Stimulated activated naive CD8-positive, alpha-beta T cell treated with anti-CD3 and anti-CD28 coated beads, Interleukin-15, Interleukin-2, amounts not matched to agents 100 U/mL and 50 U/mL, for 24 hours (primary cell): ENCODE measurements at regions not wholly inside any gene's neighbourhood (a gene's known extent, or its start where the extent isn't known, plus 50 kb on each side); places are given as distances from the start of the nearest gene placed in this dataset.

ENCODE experiments used
- ATAC-seq: fragments of 150-1000 bp; cut with Tn5 transposase; one replicate; pipeline ENCODE4 v1.10.0; 2021
- DNase-seq: peaks from one replicate; pipeline ENCODE4 v3.0.0; 2021

DNA sequence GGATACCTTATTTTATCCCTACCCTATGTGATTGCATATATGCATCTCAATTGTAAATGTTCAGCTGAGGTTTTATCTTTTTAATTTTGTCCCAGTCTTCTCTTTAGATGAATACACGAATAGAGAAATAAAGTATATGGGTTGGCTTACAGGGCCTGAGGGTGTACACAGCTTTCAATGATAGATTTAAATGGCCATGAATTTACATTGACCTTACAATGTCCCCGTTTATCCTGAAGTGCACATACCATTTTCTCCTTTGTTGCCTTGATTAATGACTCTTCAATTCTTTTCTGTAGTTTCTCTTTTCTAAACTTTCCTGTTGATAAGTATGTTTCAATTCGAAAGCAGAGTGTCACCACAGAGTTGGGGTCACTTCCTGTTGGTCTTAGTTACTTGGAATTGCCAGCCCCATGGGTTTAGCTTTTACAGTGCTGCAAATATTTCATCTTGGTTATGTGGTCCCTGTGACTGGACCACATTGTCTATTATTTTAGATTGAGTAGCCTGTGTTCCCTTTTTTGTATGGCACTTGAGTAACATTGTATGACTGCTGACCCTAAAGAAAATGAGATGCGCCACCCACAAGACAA, 1616.3 kb upstream of the ACVR2A start:
- ATAC-seq (no peak), DNase-seq (no peak)

DNA sequence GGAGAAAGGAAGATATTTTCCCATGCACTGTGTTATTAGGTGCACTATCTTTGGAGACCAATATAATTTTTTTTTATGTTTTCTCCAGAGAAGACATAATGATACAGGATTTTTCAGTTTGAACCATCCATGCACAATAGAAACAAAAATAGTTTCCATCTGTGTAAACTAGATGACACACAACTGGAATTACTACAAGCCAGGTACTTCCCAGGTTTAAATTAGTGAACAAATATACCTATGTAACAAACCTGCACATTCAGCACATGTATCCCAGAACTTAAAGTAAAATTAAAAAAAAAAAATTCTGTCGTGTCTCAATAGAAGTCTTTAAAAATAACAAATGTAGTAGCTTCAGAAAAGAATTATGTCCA, 1616.8 kb upstream of the ACVR2A start:
- ATAC-seq (no peak), DNase-seq (no peak)

DNA sequence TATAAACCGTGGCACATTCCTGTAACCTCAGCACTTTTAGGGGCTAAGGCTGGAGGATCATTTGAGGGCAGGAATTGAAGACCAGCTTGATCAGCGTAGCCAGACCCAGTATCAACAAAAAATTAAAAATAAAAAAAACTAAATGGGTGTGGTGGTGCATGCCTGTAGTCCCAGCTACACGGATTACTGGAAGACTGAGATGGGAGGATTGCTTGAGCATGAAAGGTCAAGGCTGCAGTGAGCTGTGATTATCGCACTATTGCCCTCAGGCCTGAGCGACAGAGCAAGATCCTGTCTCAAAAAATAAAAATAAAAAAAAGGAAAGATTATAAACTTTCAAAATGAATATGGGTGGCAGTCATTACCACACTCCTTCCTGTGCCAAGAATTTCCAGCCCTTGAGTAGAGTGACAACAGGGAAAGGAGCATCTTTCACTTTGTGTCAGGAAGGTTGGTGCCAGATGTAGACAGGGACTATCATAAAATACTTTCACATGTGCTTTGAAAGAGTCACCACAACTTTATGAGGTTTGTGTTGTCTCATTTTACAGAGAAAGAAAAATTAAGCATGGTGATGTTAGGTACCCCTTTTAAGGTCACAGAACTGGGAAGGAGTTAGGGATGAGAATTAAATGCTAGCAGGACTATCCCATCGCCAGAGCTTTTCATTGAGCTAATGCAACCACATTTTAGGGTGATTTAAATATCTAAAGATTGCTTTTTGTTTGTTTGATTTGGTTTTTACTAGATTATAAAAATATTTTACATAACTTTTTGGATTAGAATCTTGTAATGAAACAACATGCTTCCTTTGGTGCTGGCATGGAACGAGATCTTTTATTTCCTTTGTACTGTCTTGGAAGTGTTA, 1617.4 kb upstream of the ACVR2A start:
- ATAC-seq, result no peak

DNA sequence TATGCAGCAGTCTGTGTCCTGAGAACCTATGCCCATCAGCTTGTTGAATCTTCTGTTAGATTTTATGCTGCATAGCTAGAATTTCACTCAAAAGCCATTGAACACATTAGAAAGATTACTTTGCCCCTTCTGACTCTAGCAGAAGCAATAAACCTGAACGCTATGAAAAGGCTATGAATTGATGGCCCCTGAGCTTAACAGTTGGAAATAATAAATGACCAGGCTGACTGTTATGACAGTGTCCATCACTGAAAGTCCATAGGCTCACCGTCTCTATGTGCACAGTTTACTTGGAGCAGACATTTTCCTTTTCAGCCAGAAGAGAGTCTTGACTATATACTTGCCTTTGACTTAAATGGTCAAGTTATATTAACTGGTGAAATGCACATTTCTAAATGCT, 1618.8 kb upstream of the ACVR2A start:
- DNase-seq (no peak), ATAC-seq (no peak)

More for the DNA sequence above, 1617.4 kb upstream of the ACVR2A start:
- DNase-seq, result no peak

DNA sequence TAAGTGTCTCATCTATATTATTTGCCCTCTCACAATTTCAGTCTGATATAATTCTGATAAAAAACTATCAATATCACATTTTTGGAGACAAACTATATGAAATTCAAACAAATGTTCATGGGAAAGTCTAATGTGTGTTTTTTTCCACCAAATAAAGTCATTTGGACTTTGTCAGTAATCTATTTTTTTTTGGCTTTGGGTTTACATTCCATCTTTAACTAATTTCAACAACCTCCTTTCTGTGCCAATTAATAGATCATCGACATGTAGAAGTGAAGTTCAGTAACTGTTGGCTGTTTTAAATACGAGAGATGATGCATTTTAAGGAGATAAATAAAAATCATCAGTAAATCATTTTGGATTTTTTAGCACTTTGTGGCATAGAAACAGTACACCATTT, 1623.0 kb upstream of the ACVR2A start:
- no peak for ATAC-seq
- no peak for DNase-seq

DNA sequence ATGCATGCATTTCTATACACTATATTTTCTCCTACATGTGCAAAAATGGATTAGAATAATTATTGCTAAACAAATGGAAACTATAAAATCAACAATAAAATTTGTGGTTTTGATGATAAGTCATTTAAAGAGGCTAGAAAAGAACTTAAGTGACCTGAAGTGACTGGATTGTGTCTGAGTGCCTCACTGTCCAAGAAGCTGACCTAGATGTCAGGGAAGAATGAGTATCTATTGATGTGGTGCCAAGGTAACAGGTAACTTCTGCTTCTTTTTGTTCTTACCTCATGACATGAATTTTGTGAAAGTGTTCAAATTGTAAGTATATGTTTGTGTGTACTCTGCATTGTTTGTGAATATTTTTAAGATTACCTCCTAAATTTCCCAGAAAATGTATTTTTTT, 1623.9 kb upstream of the ACVR2A start:
- no peak for DNase-seq
- no peak for ATAC-seq

DNA sequence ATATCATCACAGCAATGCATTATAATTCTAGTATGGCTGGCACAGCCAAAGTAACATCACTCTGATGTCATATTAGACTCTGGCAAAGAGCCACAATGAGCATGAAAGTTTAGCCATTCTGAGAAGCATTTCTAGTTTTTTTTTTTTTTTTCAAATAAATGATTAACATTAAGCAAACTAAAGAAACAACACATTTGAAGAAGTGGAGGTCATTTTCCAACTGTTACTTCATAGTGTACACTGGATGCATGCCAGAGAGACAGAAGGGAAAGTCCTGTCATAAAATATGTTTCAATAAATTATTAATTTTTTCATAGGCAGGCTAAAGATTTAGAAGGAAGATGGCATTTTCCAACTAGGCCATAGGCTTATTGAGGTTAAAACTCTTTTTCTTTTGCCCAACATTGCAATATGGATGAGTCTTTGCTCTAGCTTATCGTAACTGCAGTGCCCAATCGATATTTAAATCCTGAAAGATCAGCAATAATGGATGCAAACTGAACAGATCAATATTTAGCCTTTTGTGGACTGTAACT, 1630.4 kb upstream of the ACVR2A start:
- no peak for DNase-seq
- no peak for ATAC-seq

DNA sequence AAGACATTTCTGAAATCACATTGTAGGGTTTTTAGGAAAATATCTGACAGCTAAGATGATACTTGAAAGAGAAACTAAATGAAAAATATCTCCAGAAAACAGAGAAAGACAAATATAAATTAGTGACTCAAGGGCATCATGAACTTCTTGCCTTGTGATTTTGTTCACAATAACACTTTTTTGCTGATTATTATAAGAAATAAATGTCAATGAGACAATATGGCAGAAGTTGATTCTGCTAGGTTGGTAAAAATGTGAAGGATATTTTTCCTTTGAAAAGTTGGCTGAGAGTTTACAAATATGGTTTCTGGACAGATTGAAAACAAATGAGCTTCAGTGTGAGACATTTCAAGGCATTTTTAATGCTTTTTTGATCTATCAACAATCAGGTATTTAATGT, 1631.2 kb upstream of the ACVR2A start:
- no peak for ATAC-seq
- DNase-seq, result no peak

DNA sequence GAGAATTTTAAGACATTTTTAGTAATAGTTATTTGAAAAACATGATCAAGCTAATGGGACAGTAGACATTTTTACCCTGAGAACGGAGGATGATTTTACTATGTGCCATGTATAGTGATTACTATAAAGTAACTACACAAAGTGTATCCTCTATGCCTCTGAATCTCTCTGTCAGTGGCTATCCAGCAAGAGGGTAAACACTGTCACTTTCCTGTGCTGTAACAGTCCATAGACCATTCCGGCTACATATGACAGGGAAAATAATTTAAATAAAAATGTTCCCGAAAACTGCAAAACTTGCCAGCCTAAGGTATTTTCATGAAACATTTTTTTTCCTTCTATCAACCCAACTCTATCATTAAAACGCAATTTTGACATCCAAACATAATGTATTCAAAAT, 1632.2 kb upstream of the ACVR2A start:
- ATAC-seq (no peak), DNase-seq (no peak)

DNA sequence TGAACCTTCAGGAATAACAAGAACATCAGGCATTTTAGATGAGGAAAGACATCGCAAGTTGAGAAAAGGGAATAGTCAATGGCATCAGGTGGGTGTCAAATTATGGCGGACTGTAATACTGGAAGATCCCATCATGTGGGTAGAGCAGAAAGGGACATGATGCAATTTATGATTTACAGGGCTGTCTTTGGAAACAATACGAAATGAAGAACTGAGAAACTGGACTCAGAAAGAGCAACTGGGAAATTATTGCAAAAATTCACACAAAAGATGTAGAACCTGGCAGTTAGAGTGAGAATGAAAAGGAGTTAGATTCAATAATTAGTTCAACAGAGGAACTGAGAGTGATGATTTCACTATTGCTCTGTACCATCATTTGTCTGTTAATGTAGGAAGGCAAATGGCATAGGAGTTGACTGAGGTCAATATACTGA, 1635.0 kb upstream of the ACVR2A start:
- no peak for ATAC-seq
- no peak for DNase-seq

DNA sequence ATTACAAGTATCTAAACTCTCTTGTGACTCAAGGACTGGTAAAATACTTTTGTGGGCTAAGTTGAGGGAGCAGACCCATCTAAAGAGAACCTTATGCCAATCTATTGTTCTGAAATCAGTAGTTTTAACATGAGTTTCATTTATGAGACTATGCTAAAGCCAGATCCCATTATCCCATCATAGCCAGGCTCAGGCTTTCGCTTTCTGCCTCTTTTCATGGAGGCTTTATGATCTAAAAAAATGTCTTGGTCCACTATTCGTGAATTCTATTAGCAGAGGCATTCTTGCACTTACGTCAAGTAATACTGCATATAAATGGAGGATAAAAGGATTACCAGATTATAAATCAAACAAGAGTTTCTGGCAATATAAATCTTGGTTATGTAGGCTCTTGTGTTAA, 1636.9 kb upstream of the ACVR2A start:
- ATAC-seq, result no peak
- no peak for DNase-seq

DNA sequence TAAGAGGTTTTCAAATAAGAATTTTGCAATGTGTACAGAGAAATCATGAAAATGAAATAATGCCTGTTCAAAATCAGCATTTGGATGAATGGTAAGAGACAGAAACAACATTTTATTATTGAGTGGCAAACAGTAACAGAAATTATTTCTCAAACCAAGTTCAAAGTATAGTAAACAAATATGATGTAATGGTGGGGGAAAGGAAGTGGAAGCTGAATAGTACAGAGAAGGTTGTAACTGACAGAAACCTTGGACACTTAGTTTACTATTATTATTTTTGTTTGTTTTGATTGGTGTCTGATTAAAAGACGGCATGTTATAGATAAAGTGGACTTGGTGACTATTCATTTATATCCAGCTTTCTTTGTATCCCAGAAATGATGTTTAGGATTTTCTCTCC, 1637.4 kb upstream of the ACVR2A start:
- ATAC-seq (no peak), DNase-seq (no peak)

DNA sequence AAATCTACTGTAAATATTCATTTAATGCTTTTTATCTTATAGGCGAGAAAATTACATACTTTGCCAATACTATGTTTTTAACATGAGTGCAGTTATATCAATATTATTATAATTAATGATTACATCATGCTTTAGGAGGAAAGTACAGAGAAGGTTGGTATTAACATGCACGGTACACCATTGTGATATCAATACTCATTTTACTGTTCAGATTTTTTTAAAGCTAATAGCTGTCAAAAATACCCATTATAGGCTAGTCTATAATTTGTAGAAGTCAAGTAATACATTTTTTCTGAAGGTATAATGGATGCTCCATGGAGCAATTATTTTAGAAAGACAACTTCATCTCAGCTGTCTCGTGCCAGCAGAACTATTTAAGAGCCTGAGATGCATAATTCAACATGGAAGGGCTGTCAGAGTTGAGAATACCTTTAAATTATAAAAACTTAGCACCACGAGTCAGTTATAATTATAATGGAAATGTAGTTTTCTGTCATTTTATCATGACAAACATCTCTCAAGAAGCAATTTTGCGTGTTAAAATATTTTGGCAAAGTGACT, 1641.7 kb upstream of the ACVR2A start:
- no peak for ATAC-seq
- no peak for DNase-seq

DNA sequence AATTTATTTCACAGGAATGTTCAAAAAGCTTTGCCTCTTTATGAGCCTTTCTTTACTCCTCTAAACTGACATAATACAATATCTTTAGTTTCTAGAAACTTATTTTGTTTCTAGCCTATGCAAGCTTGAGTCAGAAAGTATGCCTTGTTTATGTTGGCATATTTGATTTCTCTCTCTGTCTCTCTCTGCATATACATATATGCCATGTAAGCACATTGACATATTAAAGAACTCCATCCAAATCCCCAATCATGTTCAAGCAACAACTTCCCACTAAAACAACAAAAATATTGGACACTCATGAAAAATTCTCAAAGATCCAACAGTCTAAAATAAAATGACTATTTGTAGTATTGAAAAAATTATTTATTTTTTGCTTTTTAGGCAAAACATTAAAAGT, 1651.2 kb upstream of the ACVR2A start:
- DNase-seq (no peak), ATAC-seq (no peak)

DNA sequence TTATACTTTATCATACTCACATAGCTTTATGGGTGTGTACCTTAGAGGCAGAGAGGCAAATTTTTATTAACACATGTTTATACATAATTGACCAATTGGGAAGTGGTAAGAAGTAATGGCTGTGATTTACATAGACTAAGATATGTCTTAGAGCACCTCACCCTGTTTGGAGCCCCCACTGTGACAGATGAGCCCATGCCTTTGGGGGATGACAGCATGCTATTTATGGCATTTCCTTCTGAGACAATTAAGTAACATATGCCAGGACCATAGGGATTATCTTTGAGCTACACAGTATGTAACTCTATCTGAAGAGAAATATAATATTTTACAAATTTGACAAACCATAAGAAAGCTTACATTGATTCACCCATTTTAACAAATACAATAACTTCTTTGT, 1655.3 kb upstream of the ACVR2A start:
- DNase-seq, result no peak
- no peak for ATAC-seq

DNA sequence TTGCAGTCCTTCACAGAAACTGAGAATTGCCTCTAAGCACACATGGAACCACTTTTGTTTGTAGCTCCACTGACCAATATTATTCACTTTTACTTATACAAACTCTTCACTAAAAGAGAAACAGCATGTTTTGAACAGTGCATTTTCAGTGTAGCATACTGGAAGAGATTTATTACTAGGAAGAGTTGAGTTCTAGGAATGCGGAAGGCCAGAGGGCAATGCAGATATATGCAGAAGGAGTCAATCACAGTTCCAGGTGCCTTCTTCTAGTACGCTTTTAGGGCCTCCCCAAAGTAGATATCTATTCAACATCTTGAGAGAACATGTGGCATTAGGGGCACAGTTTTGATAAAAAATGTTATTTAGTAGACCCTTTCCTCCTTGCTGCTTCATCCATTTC, 1654.0 kb upstream of the ZEB2 start:
- DNase-seq (no peak), ATAC-seq (no peak)

DNA sequence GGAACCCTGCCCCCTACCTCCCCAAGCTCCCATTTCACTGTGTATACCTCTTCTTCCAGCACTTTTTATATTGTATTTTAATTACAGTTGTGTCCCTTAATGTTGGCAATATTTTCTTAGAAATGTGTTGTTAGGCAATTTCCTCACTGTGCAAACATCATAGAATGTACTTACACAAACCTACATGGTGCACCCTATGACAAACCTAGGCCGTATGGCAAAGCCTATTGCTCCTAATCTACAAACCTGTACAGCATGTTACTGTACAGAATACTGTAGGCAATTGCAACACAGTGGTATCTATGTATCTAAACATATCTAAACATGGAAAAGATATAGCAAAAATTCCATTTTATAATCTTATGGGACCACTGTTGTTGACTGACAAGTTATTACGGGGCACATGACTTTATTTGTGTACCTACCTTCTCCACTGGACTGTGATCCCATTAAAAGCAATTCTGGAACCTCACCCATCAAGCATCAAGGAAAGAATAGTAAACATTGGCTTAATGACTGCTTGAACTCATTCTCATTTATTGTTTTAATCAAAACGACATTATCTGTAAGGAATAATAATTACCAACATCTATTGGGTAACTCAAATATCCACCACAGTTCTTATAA, 1641.5 kb upstream of the ZEB2 start:
- ATAC-seq, result no peak
- no peak for DNase-seq

DNA sequence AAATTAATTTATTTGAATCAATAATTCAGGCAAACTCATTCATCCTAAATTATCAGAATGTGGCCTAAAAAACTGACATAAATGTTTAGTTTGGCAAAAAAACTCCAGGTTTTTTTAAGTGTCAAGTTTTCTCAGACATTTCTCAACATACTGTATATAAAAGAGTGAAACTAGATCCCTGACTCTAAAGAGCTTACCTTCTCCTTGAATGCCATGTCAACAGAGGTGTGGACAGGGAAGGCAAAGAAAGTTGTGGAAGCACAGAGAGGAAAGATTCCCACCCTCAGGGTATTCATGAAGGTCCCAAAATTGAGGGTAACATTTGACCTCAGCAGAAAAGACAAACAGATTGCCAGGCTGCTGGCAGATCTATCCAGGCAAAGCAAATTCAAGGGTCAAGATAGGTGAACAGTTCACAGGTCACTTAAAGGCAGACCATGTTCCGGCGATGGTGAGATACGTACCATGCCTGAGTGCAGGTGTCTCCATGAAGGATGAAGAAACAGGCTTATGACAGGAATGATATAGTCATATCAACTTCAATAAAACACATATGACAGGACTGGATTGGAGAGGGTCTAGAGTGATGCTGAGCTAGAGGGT, 1638.3 kb upstream of the ZEB2 start:
- DNase-seq (no peak), ATAC-seq (no peak)

DNA sequence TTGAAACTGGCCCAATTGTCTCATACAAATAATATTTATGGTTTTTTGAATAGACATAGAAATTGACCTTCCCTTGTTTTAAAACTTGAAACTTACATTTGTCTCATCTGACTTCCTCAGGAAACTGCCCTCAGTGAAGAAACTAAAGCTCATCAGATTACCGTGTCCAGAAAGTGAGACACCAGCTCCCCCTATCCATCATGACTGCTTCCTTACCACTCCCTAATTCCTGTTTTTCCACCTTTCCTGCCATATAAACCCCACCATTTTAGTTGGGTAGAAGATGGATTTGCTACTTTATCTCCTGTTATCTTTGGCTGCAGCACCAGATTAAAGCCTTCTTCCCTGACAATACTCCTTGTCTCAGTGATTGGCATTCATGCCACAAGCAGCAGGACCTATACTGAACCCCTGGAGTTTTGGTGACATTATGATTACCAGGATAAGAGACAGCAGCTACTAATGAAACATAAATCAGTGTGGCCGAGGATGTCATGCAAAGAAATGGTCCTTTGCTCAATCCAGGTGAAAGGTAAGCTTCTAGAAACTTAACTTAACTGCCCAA, 1627.6 kb upstream of the ZEB2 start:
- ATAC-seq (no peak), DNase-seq (no peak)

DNA sequence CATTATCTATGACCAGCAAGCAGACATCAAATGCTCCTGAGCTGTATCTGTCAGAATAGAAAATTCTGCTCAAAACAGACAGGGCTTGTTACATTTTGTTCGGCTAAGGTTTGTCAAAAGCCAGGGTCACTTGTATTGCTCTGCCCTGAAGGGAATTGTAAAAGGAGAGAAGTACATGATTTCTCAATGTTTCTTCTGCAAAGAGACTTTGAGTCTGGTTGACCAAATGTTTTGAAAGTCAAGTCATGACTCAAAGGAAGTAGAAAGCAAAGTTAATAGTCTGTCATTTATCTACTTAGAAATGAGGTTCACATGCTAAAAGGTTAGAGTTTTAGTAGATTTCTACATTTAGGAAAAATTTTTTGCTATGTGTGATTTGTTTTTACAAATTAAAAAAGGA, 1624.1 kb upstream of the ZEB2 start:
- no peak for ATAC-seq
- DNase-seq, result no peak

DNA sequence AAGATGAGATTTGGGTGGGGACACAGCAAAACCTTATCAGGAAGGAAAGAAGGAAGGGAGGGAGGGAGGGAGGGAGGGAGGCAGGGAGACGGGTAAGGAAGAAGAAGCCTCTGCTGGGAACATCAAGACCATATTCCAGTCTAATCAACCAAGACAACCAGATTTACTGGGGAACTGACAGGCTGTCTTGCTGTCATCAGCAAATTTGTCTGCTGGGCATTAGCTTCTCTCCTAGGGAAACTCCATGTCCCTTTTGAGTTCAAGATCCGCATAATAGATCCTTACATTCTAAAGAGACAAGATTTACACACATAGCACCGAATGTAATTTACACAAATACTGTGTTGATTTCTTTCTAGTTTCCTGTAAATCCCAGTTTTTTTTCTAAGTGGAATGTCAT, 1618.9 kb upstream of the ZEB2 start:
- DNase-seq, result no peak
- ATAC-seq, result no peak

DNA sequence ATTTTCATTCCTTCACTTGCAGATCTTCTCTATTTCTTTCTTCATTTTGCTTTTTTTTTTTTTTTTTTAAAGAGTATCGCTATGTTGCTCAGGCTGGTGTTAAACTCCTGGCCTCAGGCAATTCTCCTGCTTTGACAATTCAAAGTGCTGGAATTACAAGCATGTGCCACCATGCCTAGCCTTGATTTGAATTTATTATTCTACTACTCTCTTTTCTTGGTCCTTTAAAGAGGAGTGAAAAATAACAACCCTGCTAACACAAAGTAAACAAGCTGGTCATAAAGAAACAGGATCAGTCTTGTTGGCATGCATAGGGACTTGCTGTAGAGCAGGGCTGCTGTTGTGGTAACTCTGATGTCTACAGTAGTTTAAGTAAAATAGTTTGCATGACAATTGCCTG, 1615.3 kb upstream of the ZEB2 start:
- ATAC-seq (no peak), DNase-seq (no peak)
